ENCODE measurements at regions not wholly inside any gene's neighbourhood (a gene's known extent, or its start where the extent isn't known, plus 50 kb on each side); places are given as distances from the start of the nearest gene placed in this dataset.

- no peak overlapping the region for H2AFZ ChIP-seq (ENCODE audit: low read depth, low read length, severe bottlenecking)
- H3K9me3 ChIP-seq (ENCODE audit: insufficient read depth, low read length), result no peaks in the 10 kb centered on the region
- H3K36me3 ChIP-seq (ENCODE audit: low read length), result no peaks in the 10 kb centered on the region
- TF ChIP-seq EZH2phosphoT487 (conservative IDR thresholded peaks at IDR 0.05; ENCODE audit: low read length) (no peak), CTCF (IDR thresholded peaks at IDR 0.05; ENCODE audit: insufficient read depth, low read length, poor library complexity, severe bottlenecking) (no peak)
- H3K27me3 ChIP-seq (ENCODE audit: low read length), result no peaks in the 10 kb centered on the region
- H3K9ac ChIP-seq (ENCODE audit: low read length), result no peak overlapping the region
- no peaks in the 10 kb centered on the region for H4K20me1 ChIP-seq (ENCODE audit: low read depth, low read length)
- no peak overlapping the region for H3K27ac ChIP-seq (ENCODE audit: low read depth, low read length)
- no peak overlapping the region for H3K4me3 ChIP-seq (ENCODE audit: insufficient read depth, low read length, poor library complexity, severe bottlenecking)
- no peaks in the 10 kb centered on the region for H3K79me2 ChIP-seq (ENCODE audit: insufficient read depth, low read length)
- H3K9me2 ChIP-seq (replicated peaks; ENCODE audit: insufficient read depth, low read length), result no peaks in the 10 kb centered on the region
- no peak overlapping the region for H3K4me2 ChIP-seq (ENCODE audit: low read depth, low read length, poor library complexity, severe bottlenecking)
- H3F3A ChIP-seq (ENCODE audit: insufficient read depth), result no peaks in the 10 kb centered on the region
Measured at GRCh38 chr1:192441492-192441891, 124.7 kb downstream of the RGS21 start.

DNA sequence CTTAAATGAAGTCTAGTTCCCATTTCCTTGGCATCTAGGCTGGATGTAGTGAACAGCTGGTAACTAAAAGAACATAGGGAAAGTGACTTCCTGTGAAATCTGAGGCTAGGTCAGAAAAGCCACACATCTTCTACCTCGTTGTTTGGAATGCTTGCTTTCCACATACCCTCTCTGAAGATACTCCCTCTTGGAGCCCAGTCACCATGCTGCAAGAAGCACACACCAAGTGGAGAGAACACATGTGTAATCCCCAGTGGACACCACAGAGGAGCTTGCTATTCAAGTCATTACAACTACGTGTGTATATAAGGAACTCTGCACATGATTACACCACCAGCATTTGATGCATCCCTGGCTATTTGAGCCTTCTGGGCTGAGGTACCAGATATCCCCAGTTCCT lies 125.9 kb downstream of the RGS21 start:
- no peak overlapping the region for H3K4me2 ChIP-seq (ENCODE audit: low read depth, low read length, poor library complexity, severe bottlenecking)
- H3K9me2 ChIP-seq (replicated peaks; ENCODE audit: insufficient read depth, low read length), result no peaks in the 10 kb centered on the region
- no peak overlapping the region for H2AFZ ChIP-seq (ENCODE audit: low read depth, low read length, severe bottlenecking)
- H3K79me2 ChIP-seq (ENCODE audit: insufficient read depth, low read length), result no peaks in the 10 kb centered on the region
- H3K36me3 ChIP-seq (ENCODE audit: low read length), result no peaks in the 10 kb centered on the region
- H3F3A ChIP-seq (ENCODE audit: insufficient read depth), result no peaks in the 10 kb centered on the region
- H3K9me3 ChIP-seq (ENCODE audit: insufficient read depth, low read length), result no peaks in the 10 kb centered on the region
- TF ChIP-seq CTCF (IDR thresholded peaks at IDR 0.05; ENCODE audit: insufficient read depth, low read length, poor library complexity, severe bottlenecking) (no peak), EZH2phosphoT487 (conservative IDR thresholded peaks at IDR 0.05; ENCODE audit: low read length) (no peak)
- no peak overlapping the region for H3K4me3 ChIP-seq (ENCODE audit: insufficient read depth, low read length, poor library complexity, severe bottlenecking)
- no peaks in the 10 kb centered on the region for H4K20me1 ChIP-seq (ENCODE audit: low read depth, low read length)
- H3K27me3 ChIP-seq (ENCODE audit: low read length), result no peaks in the 10 kb centered on the region
- H3K27ac ChIP-seq (ENCODE audit: low read depth, low read length), result no peak overlapping the region
- no peak overlapping the region for H3K9ac ChIP-seq (ENCODE audit: low read length)

DNA sequence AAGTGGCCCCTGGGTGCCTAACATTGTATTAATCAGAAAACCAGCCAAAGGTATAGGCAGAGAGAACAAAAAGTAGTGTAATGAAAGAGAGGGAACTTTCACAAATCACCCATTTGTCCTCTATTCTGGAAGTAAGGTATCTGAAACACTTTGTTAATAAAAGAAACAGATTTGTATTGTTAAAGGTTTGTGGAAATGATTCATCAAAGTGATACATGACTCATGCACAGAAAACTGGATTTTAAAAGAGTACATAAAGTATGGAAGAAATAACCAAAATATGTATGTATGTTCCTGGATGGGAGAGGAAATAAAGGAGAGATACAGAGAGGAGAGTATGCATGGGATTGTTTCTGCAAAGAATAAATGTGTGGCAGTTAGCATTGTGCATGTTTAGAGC lies 126.8 kb downstream of the RGS21 start:
- Histone ChIP-seq H4K20me1 (ENCODE audit: low read depth, low read length) (no peaks in the 10 kb centered on the region), H3K27ac (ENCODE audit: low read depth, low read length) (no peak overlapping the region), H3F3A (ENCODE audit: insufficient read depth) (no peaks in the 10 kb centered on the region), H3K9me2 (replicated peaks; ENCODE audit: insufficient read depth, low read length) (no peaks in the 10 kb centered on the region), H3K4me3 (ENCODE audit: insufficient read depth, low read length, poor library complexity, severe bottlenecking) (no peak overlapping the region), H3K9ac (ENCODE audit: low read length) (no peak overlapping the region), H3K36me3 (ENCODE audit: low read length) (no peaks in the 10 kb centered on the region), H3K79me2 (ENCODE audit: insufficient read depth, low read length) (no peaks in the 10 kb centered on the region), H3K9me3 (ENCODE audit: insufficient read depth, low read length) (no peaks in the 10 kb centered on the region), H3K4me2 (ENCODE audit: low read depth, low read length, poor library complexity, severe bottlenecking) (no peak overlapping the region), H3K27me3 (ENCODE audit: low read length) (no peaks in the 10 kb centered on the region), H2AFZ (ENCODE audit: low read depth, low read length, severe bottlenecking) (no peak overlapping the region)
- TF ChIP-seq EZH2phosphoT487 (conservative IDR thresholded peaks at IDR 0.05; ENCODE audit: low read length) (no peak), CTCF (IDR thresholded peaks at IDR 0.05; ENCODE audit: insufficient read depth, low read length, poor library complexity, severe bottlenecking) (no peak)

- Histone ChIP-seq H2AFZ (ENCODE audit: low read depth, low read length, severe bottlenecking) (no peak overlapping the region), H3F3A (ENCODE audit: insufficient read depth) (no peaks in the 10 kb centered on the region), H3K4me2 (ENCODE audit: low read depth, low read length, poor library complexity, severe bottlenecking) (no peak overlapping the region), H3K27ac (ENCODE audit: low read depth, low read length) (no peak overlapping the region), H3K9me2 (replicated peaks; ENCODE audit: insufficient read depth, low read length) (no peaks in the 10 kb centered on the region), H4K20me1 (ENCODE audit: low read depth, low read length) (no peaks in the 10 kb centered on the region), H3K4me3 (ENCODE audit: insufficient read depth, low read length, poor library complexity, severe bottlenecking) (no peak overlapping the region), H3K9ac (ENCODE audit: low read length) (no peak overlapping the region), H3K9me3 (ENCODE audit: insufficient read depth, low read length) (no peaks in the 10 kb centered on the region), H3K36me3 (ENCODE audit: low read length) (no peaks in the 10 kb centered on the region), H3K27me3 (ENCODE audit: low read length) (no peaks in the 10 kb centered on the region), H3K79me2 (ENCODE audit: insufficient read depth, low read length) (no peaks in the 10 kb centered on the region)
- TF ChIP-seq EZH2phosphoT487 (conservative IDR thresholded peaks at IDR 0.05; ENCODE audit: low read length) (no peak), CTCF (IDR thresholded peaks at IDR 0.05; ENCODE audit: insufficient read depth, low read length, poor library complexity, severe bottlenecking) (no peak)
Measured at GRCh38 chr1:192445241-192445640, 128.4 kb downstream of the RGS21 start.
